ENCODE measurements at regions not wholly inside any gene's neighbourhood (a gene's known extent, or its start where the extent isn't known, plus 50 kb on each side); places are given as distances from the start of the nearest gene placed in this dataset.

- Mint-ChIP-seq H3K36me3 (ENCODE audit: low read depth) (no peaks in the 10 kb centered on the region), H3K27ac (no peak overlapping the region), H3K4me1 (ENCODE audit: low read depth) (no peaks in the 10 kb centered on the region), H3K4me3 (no peak overlapping the region), H3K9me3 (no peaks in the 10 kb centered on the region), H3K27me3 (ENCODE audit: low read depth) (no peaks in the 10 kb centered on the region)
- intact Hi-C loops (cut with micrococcal nuclease) = no loop called here
- DNase-seq = no peak
- CTCF ChIA-PET = no interaction called here
These were observed 107.1 kb upstream of the FAM20C start for GRCh38 chr7:85074-85882.

GRCh38 chr7:85883-86515 lies 106.4 kb upstream of the FAM20C start:
- no peaks in the 10 kb centered on the region for H3K36me3 Mint-ChIP-seq (ENCODE audit: low read depth)
- no peaks in the 10 kb centered on the region for H3K9me3 Mint-ChIP-seq
- no peak for DNase-seq
- no peak overlapping the region for H3K4me3 Mint-ChIP-seq
- intact Hi-C loops (cut with micrococcal nuclease) = no loop called here
- no peak overlapping the region for H3K27ac Mint-ChIP-seq
- CTCF ChIA-PET = interaction anchor here (0.6 kb wide), 1 partner anchor 115 kb away, joined by 3 read pairs; no protein-coding TSS in a partner anchor
- no peaks in the 10 kb centered on the region for H3K27me3 Mint-ChIP-seq (ENCODE audit: low read depth)
- peaks cover 4% of the 10 kb centered on the region for H3K4me1 Mint-ChIP-seq (ENCODE audit: low read depth)

GRCh38 chr7:86629-87028 lies 105.7 kb upstream of the FAM20C start:
- DNase-seq = no peak
- CTCF ChIA-PET = no interaction called here
- no peaks in the 10 kb centered on the region for H3K27me3 Mint-ChIP-seq (ENCODE audit: low read depth)
- H3K36me3 Mint-ChIP-seq (ENCODE audit: low read depth) = no peaks in the 10 kb centered on the region
- H3K9me3 Mint-ChIP-seq = no peaks in the 10 kb centered on the region
- no peak overlapping the region for H3K4me3 Mint-ChIP-seq
- intact Hi-C loops (cut with micrococcal nuclease) = no loop called here
- H3K27ac Mint-ChIP-seq = no peak overlapping the region
- peaks cover 4% of the 10 kb centered on the region for H3K4me1 Mint-ChIP-seq (ENCODE audit: low read depth)

GRCh38 chr7:87047-87446 lies 105.3 kb upstream of the FAM20C start:
- H3K27me3 Mint-ChIP-seq (ENCODE audit: low read depth) = no peaks in the 10 kb centered on the region
- intact Hi-C loops (cut with micrococcal nuclease) = no loop called here
- no peak for DNase-seq
- H3K27ac Mint-ChIP-seq = no peak overlapping the region
- H3K36me3 Mint-ChIP-seq (ENCODE audit: low read depth) = no peaks in the 10 kb centered on the region
- CTCF ChIA-PET = no interaction called here
- no peak overlapping the region for H3K4me3 Mint-ChIP-seq
- peaks cover 4% of the 10 kb centered on the region for H3K4me1 Mint-ChIP-seq (ENCODE audit: low read depth)
- H3K9me3 Mint-ChIP-seq = no peaks in the 10 kb centered on the region

GRCh38 chr7:87671-88070 lies 104.7 kb upstream of the FAM20C start:
- Mint-ChIP-seq H3K36me3 (ENCODE audit: low read depth) (no peaks in the 10 kb centered on the region), H3K4me1 (ENCODE audit: low read depth) (peaks cover 4% of the 10 kb centered on the region), H3K4me3 (no peak overlapping the region), H3K27me3 (ENCODE audit: low read depth) (peaks cover 3% of the 10 kb centered on the region), H3K9me3 (no peaks in the 10 kb centered on the region), H3K27ac (no peak overlapping the region)
- intact Hi-C loops (cut with micrococcal nuclease) = no loop called here
- CTCF ChIA-PET = no interaction called here
- no peak for DNase-seq

- intact Hi-C loops (cut with micrococcal nuclease) = no loop called here
- no peak for DNase-seq
- Mint-ChIP-seq H3K4me3 (no peak overlapping the region), H3K27ac (no peak overlapping the region), H3K27me3 (ENCODE audit: low read depth) (peaks cover 3% of the 10 kb centered on the region), H3K4me1 (ENCODE audit: low read depth) (peaks cover 4% of the 10 kb centered on the region), H3K9me3 (no peaks in the 10 kb centered on the region), H3K36me3 (ENCODE audit: low read depth) (no peaks in the 10 kb centered on the region)
- CTCF ChIA-PET = no interaction called here
These were observed 104.1 kb upstream of the FAM20C start for GRCh38 chr7:88095-88926.

DNA sequence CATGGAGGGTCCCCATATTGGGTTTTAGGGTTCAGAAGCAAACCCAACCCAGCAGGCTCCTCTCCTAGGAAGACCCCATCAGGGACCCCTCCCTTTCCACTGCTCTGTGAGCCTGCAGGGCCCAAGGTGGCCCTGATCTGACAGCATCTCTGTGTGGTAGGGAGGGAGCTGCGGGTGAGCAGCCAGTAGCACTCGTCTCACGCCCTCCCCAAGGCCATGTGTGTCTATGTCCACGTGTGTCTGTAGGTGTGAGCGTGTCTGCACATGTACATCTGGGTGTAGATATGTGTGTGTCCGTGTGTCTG lies 103.5 kb upstream of the FAM20C start:
- no peak overlapping the region for H3K27ac Mint-ChIP-seq

DNA sequence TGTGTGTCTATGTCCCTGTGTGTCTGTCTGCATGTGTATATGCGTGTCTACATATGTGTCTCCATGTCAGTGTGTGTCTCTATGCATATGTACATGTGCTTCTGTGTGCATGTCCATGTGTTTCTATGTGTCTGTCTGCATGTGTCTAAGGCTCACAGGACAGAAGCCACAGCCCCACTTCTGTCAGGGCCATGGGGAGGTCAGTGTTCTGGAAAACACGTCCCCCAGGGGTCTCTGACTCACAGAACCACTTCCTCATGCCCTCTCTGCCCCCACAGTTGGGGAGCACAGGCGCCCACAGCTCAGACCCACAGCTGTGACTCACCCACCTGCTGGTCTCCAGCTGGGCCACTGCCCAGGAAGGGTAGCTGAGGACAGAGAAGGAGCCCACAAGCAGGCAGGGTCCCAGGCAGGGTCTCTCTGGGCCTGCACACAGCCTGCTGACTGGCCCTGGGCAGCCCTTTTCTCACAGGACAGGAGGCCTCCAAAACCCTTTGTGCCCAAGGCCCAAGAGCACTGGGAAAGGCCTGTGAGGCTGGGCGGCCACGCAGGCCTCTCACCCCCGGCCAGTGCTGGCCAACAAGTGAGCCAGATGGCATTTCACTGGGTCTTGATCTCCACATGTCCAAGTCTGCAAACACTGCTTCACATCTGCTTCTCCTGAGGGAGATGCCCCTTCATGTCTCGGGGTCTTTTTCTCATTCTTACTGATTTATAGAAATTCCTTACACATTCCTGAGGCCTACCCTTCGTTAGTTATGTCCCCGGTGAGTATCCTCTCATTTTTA lies 102.9 kb upstream of the FAM20C start:
- DNase-seq = no peak
- Mint-ChIP-seq H3K9me3 (no peaks in the 10 kb centered on the region), H3K27ac (no peak overlapping the region), H3K36me3 (ENCODE audit: low read depth) (no peaks in the 10 kb centered on the region), H3K4me1 (ENCODE audit: low read depth) (peaks cover 4% of the 10 kb centered on the region), H3K4me3 (no peak overlapping the region), H3K27me3 (ENCODE audit: low read depth) (peaks cover 3% of the 10 kb centered on the region)
- CTCF ChIA-PET = no interaction called here
- intact Hi-C loops (cut with micrococcal nuclease) = no loop called here

More for the DNA sequence above, 103.5 kb upstream of the FAM20C start:
- H3K9me3 Mint-ChIP-seq = no peaks in the 10 kb centered on the region
- no peak overlapping the region for H3K4me3 Mint-ChIP-seq
- CTCF ChIA-PET = no interaction called here
- H3K36me3 Mint-ChIP-seq (ENCODE audit: low read depth) = no peaks in the 10 kb centered on the region
- H3K27me3 Mint-ChIP-seq (ENCODE audit: low read depth) = peaks cover 3% of the 10 kb centered on the region
- intact Hi-C loops (cut with micrococcal nuclease) = no loop called here
- H3K4me1 Mint-ChIP-seq (ENCODE audit: low read depth) = peaks cover 4% of the 10 kb centered on the region
- DNase-seq = no peak

DNA sequence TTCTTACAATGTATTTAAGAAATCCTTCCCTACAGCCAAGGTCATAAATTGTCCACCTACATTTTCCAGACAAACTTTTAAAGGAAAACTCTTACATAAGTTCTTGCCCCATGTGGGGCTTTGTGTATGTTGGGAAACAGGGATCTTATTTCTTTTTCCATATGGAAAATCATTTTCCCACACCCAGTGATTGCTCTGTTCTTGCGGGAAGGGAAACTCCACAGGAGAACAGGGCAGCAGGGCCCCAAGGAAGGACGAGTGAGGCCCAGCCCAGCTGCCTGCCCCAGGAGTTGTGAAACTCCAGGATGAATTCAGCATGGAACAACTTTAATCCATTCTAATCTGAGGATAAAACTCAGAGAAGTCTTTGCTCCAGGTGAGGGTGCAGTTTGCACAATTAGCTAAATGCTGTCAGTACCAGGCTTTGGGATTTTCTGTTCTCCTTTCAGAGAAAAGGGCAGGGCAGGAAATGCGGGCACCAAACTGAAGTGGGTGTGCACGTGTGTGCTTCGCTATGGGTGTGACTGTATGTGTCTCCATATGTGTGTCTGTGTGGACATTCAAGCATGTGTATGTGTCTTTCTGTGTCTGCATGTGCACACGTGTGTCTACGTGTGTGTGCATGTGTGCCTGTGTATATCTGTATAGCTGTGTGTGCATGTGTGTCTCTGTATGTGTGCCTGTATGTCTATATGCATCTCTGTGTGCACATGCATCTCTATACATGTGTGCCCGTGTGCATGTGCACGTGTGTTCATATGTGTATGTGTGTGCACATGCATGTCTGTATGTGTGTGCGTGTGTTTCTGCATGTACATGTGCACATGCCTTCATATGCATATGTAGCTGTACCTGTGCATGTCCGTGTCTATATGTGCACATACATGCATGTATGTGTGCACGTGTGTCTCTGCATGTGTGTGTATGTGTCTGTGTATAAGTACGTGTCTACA lies 102.0 kb upstream of the FAM20C start:
- Mint-ChIP-seq H3K36me3 (ENCODE audit: low read depth) (no peaks in the 10 kb centered on the region), H3K27ac (no peak overlapping the region)
- DNase-seq = no peak

DNA sequence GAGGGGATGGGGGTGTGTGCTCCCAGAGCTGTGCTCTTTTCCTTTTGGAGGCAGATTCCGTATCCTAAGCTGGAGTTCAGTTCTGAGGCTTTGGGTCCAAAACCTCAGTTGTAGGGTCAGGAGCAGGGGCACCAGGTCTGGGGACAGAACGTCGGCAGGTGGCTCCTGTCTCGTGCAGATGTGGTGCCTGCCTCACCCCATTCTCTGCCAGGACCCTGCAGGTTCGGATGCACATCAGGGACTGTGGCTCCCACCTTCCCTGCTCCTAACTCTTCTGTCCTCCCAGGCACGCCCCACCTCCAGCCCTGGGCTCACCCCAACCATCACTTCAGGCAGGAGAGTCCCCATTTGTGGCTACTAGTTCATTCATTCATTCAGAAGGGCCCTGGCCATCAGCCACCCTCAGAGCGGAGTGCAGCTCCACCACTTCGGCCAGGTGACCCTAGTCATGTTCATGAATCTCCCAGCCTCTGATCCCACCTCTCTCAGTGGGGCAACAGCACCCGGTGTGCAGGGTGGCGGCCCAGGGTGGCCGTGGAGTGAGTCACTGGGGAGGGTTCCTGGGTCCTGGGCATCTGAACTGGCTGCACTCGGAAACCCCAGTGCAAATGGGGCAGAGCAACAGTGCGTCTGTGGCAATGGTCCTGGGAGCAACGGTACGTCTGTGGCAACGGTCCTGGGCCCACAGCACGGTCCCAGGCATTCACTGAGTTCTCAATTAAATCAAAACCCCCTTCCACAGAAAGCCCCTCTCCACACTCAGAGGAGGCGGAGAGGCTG lies 100.8 kb upstream of the FAM20C start:
- H3K27ac Mint-ChIP-seq = no peak overlapping the region
- CTCF ChIA-PET = no interaction called here

More for the DNA sequence above, 102.0 kb upstream of the FAM20C start:
- intact Hi-C loops (cut with micrococcal nuclease) = no loop called here
- Mint-ChIP-seq H3K4me3 (no peak overlapping the region), H3K27me3 (ENCODE audit: low read depth) (peaks cover 3% of the 10 kb centered on the region), H3K9me3 (no peaks in the 10 kb centered on the region), H3K4me1 (ENCODE audit: low read depth) (peaks cover 4% of the 10 kb centered on the region)
- CTCF ChIA-PET = no interaction called here

GRCh38 chr7:92231-92674 lies 100.1 kb upstream of the FAM20C start:
- Mint-ChIP-seq H3K27me3 (ENCODE audit: low read depth) (peaks cover 8% of the 10 kb centered on the region), H3K9me3 (no peaks in the 10 kb centered on the region), H3K36me3 (ENCODE audit: low read depth) (no peaks in the 10 kb centered on the region), H3K4me1 (ENCODE audit: low read depth) (peaks cover 4% of the 10 kb centered on the region), H3K27ac (no peak overlapping the region), H3K4me3 (no peak overlapping the region)
- intact Hi-C loops (cut with micrococcal nuclease) = no loop called here
- no peak for DNase-seq
- CTCF ChIA-PET = no interaction called here

More for the DNA sequence above, 100.8 kb upstream of the FAM20C start:
- no peak for DNase-seq
- Mint-ChIP-seq H3K4me3 (no peak overlapping the region), H3K36me3 (ENCODE audit: low read depth) (no peaks in the 10 kb centered on the region), H3K27me3 (ENCODE audit: low read depth) (peaks cover 8% of the 10 kb centered on the region), H3K4me1 (ENCODE audit: low read depth) (peaks cover 4% of the 10 kb centered on the region), H3K9me3 (no peaks in the 10 kb centered on the region)
- intact Hi-C loops (cut with micrococcal nuclease) = no loop called here

Measured in activated naive CD4-positive, alpha-beta T cell treated with anti-CD3 and anti-CD28 coated beads for 36 hours (primary cell).